ENCODE measurements at regions not wholly inside any gene's neighbourhood (a gene's known extent, or its start where the extent isn't known, plus 50 kb on each side); places are given as distances from the start of the nearest gene placed in this dataset.
A peak's percentile ranks its signal among the peaks of the same experiment; 100 is the strongest.

DNA sequence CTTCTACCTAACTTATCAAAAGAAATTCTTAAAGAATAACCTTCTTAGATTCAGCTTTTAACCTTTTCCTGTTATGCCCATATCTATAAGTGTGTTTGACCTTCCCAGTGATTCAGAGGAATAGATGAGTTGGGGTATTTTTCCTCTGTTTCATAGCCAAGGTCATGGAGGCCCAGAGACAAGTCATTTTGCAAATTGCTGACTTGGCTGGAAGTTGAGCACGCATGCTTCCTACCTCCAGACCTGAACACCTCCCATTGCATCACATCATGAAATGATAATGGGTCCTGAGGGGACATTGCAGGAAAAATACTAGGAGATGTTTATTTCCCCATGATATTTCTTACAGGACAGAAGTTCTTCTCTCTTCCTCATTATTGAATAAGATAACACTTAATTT, 158.6 kb upstream of the LMCD1 start:
- peak; percentile 77 for TF ChIP-seq MAFK (IDR thresholded peaks at IDR 0.05; ENCODE audit: low read depth, low read length)
- TF ChIP-seq MXI1 (IDR thresholded peaks at IDR 0.05; ENCODE audit: borderline replicate concordance, low read depth, low read length) = no peak
- H3K9me1 ChIP-seq (ENCODE audit: insufficient read depth, low read length) = no peaks in the 10 kb centered on the region
- no peak overlapping the region for H3K4me2 ChIP-seq (ENCODE audit: low read depth, low read length)
- H2BK120ac ChIP-seq (ENCODE audit: low read depth, low read length) = no peak overlapping the region
- no CpG with 5 or more reads among the region's 1 CpG for WGBS, 2 experiments (ENCODE audit: extremely low coverage in 2 of 2, insufficient read length in 1 of 2)
- H2AFZ ChIP-seq (replicated peaks; ENCODE audit: low read length, poor library complexity) = no peak overlapping the region
- no peaks in the 10 kb centered on the region for H3K79me1 ChIP-seq (ENCODE audit: low read depth in 1 of 2, low read length in 2 of 2)
- BruUV-seq (replicated peaks) = no TSS peak
- H3K18ac ChIP-seq (ENCODE audit: low read depth, low read length) = no peak overlapping the region
- no peak overlapping the region for H4K91ac ChIP-seq (ENCODE audit: insufficient read depth, low read depth, low read length)
- no peak overlapping the region for H2AK5ac ChIP-seq (ENCODE audit: low read depth, low read length)
- no peak overlapping the region for H3K9ac ChIP-seq (ENCODE audit: low read depth, low read length)
- H2AK9ac ChIP-seq (replicated peaks; ENCODE audit: low read depth, low read length, poor library complexity) = no peak overlapping the region
- H4K5ac ChIP-seq (ENCODE audit: low read depth, low read length) = no peak overlapping the region
- no peaks in the 10 kb centered on the region for H3K4me1 ChIP-seq (ENCODE audit: control insufficient read depth, insufficient read depth, low read length)
- intact Hi-C loops (cut with micrococcal nuclease) = no loop called here
- H3K27ac ChIP-seq (ENCODE audit: insufficient read depth, low read length) = no peak overlapping the region
- H4K8ac ChIP-seq (ENCODE audit: low read depth in 2 of 2, low read length in 2 of 2) = no peak overlapping the region
- ATAC-seq (ENCODE audit: low read depth) (no peak), DNase-seq (no peak)
- ChIA-PET CTCF (no interaction called here), POLR2A (ENCODE audit: unreplicated experiment) (no interaction called here)
- no peaks in the 10 kb centered on the region for H3K27me3 ChIP-seq (ENCODE audit: control insufficient read depth, insufficient read depth, low read length)
- H3K9me3 ChIP-seq (ENCODE audit: control insufficient read depth, insufficient read depth, low read length) = no peaks in the 10 kb centered on the region
- H3K56ac ChIP-seq (ENCODE audit: extremely low read depth, insufficient read depth, low read length) = no peak overlapping the region
- H3K36me3 ChIP-seq (ENCODE audit: control insufficient read depth, insufficient read depth, low read length) = no peaks in the 10 kb centered on the region
- H3K14ac ChIP-seq (replicated peaks; ENCODE audit: low read depth, low read length) = no peak overlapping the region
- H3K4ac ChIP-seq (ENCODE audit: low read depth, low read length) = no peak overlapping the region
- no peaks in the 10 kb centered on the region for H4K20me1 ChIP-seq (ENCODE audit: insufficient read depth, low read length)
- in situ Hi-C loops (cut with MboI; ENCODE audit: low sequenced_read_pairs) = no loop called here
- no peak overlapping the region for H2BK20ac ChIP-seq (ENCODE audit: low read depth, low read length)
- dilution Hi-C loops (cut with HindIII; ENCODE audit: low sequenced_read_pairs, unreplicated experiment) = no loop called here
- no peak overlapping the region for H3K4me3 ChIP-seq (ENCODE audit: insufficient read depth, low read depth, low read length)
- H2BK5ac ChIP-seq (ENCODE audit: low read depth, low read length, poor library complexity, severe bottlenecking) = no peak overlapping the region
- no peak overlapping the region for H3K23ac ChIP-seq (ENCODE audit: low read depth, low read length)
- no peak overlapping the region for H2BK15ac ChIP-seq (ENCODE audit: low read depth, low read length)

Data from IMR-90 (cell line).